ENCODE measurements at regions not wholly inside any gene's neighbourhood (a gene's known extent, or its start where the extent isn't known, plus 50 kb on each side); places are given as distances from the start of the nearest gene placed in this dataset.

DNA sequence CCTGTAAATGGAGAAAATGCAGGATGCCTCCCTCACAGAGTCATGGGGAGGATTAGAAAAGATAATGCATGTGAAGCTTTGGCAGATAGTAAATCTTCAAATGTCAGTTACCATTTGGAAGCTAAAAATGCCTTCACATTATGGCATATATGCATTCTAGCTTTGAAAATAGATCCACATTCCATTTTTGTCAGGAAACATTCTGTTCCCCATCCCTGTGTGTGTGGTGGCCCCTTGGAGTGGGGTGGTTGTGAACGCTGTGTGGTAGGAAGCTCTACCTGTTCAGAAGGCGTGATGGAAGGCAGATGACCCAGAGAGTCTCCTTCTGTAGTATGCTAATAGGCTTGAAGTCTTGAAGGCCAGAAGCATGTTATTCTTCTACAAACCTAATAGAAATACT lies 242.0 kb downstream of the HAPSTR1 start:
- DNase-seq (no peak), ATAC-seq (no peak)
- intact Hi-C loops (cut with micrococcal nuclease) = no loop called here
- no peak overlapping the region for H3K4me3 ChIP-seq (ENCODE audit: low read length)
- Mint-ChIP-seq H3K27ac (no peak overlapping the region), H3K9me3 (no peaks in the 10 kb centered on the region), H3K4me1 (no peaks in the 10 kb centered on the region), H3K27me3 (ENCODE audit: low read depth in 2 of 2) (peaks cover 0 to 20% of the 10 kb centered on the region in 2 donors), H3K36me3 (no peaks in the 10 kb centered on the region), H3K4me3 (no peak overlapping the region)
- H3K27ac ChIP-seq (ENCODE audit: low read length) = no peak overlapping the region
- TF ChIP-seq, protein P1, sequence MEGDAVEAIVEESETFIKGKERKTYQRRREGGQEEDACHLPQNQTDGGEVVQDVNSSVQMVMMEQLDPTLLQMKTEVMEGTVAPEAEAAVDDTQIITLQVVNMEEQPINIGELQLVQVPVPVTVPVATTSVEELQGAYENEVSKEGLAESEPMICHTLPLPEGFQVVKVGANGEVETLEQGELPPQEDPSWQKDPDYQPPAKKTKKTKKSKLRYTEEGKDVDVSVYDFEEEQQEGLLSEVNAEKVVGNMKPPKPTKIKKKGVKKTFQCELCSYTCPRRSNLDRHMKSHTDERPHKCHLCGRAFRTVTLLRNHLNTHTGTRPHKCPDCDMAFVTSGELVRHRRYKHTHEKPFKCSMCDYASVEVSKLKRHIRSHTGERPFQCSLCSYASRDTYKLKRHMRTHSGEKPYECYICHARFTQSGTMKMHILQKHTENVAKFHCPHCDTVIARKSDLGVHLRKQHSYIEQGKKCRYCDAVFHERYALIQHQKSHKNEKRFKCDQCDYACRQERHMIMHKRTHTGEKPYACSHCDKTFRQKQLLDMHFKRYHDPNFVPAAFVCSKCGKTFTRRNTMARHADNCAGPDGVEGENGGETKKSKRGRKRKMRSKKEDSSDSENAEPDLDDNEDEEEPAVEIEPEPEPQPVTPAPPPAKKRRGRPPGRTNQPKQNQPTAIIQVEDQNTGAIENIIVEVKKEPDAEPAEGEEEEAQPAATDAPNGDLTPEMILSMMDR (IDR thresholded peaks at IDR 0.05) = no peak
- WGBS (ENCODE audit: insufficient coverage) = 100% methylated on average over 1 of the region's 2 CpGs
- no peaks in the 10 kb centered on the region for H3K9me3 ChIP-seq (ENCODE audit: control insufficient read depth, insufficient read depth, low read length)
- H3K4me1 ChIP-seq (ENCODE audit: control insufficient read depth, insufficient read depth, low read length) = no peaks in the 10 kb centered on the region
- no peaks in the 10 kb centered on the region for H3K27me3 ChIP-seq (ENCODE audit: control insufficient read depth, insufficient read depth, low read length)
- H3K36me3 ChIP-seq (ENCODE audit: control insufficient read depth, insufficient read depth, low read length) = no peaks in the 10 kb centered on the region

DNA sequence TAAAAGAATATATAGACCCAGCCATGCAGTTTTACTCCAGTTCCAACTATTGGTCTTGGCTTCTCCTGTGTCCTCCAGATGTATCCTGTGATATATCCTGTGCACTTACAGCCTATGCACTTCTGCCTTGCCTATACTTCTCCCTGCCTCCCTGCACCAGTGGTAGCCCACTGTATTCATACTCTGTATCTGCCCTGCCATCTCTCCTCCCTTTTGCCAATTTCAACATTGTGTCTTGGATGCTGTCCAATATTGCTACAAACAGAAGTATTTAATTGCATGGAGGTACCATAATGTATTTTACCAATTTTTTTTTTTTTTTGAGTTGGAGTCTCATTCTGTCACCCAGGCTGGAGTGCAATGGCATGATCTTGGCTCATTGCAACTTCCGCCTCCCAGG lies 242.7 kb downstream of the HAPSTR1 start:
- Mint-ChIP-seq H3K27me3 (ENCODE audit: low read depth in 2 of 2) (peaks cover 0 to 20% of the 10 kb centered on the region in 2 donors), H3K36me3 (no peaks in the 10 kb centered on the region)
- DNase-seq = no peak

DNA sequence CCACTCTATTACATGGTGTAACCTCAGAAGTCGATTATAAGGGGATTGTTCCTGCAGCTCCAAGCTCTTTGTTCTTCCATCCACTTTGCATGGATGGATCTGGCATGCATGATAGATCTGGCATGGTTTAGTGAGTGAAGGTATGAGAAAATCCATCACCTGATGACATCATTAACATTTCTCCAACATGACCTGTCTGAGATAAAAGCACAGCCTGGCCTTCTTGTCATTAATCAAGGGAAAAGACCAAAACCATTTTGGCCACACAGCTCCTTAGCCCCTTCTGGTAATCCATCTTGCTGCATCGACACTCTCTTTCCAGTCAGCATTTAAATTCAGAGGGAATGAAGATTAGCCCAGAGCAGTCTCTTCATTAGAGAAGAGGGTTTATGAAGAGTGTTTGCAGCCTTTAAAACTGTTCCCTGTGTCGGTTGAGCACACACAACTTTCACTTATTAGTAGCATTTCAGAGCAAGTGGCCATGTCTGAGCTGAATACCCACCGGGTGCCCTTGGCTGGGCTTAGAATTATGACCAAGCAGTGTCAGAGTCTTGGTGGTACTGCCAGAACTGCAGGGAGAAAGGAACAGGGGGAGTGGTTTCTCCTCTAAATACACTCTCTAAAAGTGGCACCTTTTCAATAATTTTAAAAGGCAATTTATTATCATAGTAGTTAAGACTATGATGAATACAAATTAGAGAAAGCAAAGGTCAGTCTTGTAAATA lies 246.0 kb downstream of the HAPSTR1 start:
- Mint-ChIP-seq H3K27ac (no peak overlapping the region), H3K36me3 (no peaks in the 10 kb centered on the region), H3K9me3 (no peaks in the 10 kb centered on the region), H3K27me3 (ENCODE audit: low read depth in 2 of 2) (peaks cover 0 to 13% of the 10 kb centered on the region in 2 donors), H3K4me1 (no peaks in the 10 kb centered on the region), H3K4me3 (no peak overlapping the region)
- H3K4me1 ChIP-seq (ENCODE audit: control insufficient read depth, insufficient read depth, low read length) = no peaks in the 10 kb centered on the region
- no peak for ATAC-seq
- intact Hi-C loops (cut with micrococcal nuclease) = no loop called here
- 62% methylated on average over 4 of the region's 4 CpGs for WGBS (ENCODE audit: insufficient coverage)
- no peaks in the 10 kb centered on the region for H3K9me3 ChIP-seq (ENCODE audit: control insufficient read depth, insufficient read depth, low read length)
- TF ChIP-seq, protein P1 (IDR thresholded peaks at IDR 0.05) = no peak
- DNase-seq = no peak
- H3K4me3 ChIP-seq (ENCODE audit: low read length) = no peak overlapping the region
- no peaks in the 10 kb centered on the region for H3K36me3 ChIP-seq (ENCODE audit: control insufficient read depth, insufficient read depth, low read length)
- no peak overlapping the region for H3K27ac ChIP-seq (ENCODE audit: low read length)
- no peaks in the 10 kb centered on the region for H3K27me3 ChIP-seq (ENCODE audit: control insufficient read depth, insufficient read depth, low read length)

More for the DNA sequence above, 242.7 kb downstream of the HAPSTR1 start:
- intact Hi-C loops (cut with micrococcal nuclease) = no loop called here
- Histone ChIP-seq H3K36me3 (ENCODE audit: control insufficient read depth, insufficient read depth, low read length) (no peaks in the 10 kb centered on the region), H3K27me3 (ENCODE audit: control insufficient read depth, insufficient read depth, low read length) (no peaks in the 10 kb centered on the region), H3K9me3 (ENCODE audit: control insufficient read depth, insufficient read depth, low read length) (no peaks in the 10 kb centered on the region), H3K27ac (ENCODE audit: low read length) (no peak overlapping the region), H3K4me1 (ENCODE audit: control insufficient read depth, insufficient read depth, low read length) (no peaks in the 10 kb centered on the region), H3K4me3 (ENCODE audit: low read length) (no peak overlapping the region)
- H3K4me1 Mint-ChIP-seq = no peaks in the 10 kb centered on the region
- ATAC-seq = no peak
- H3K4me3 Mint-ChIP-seq = no peak overlapping the region
- 100% methylated on average over 1 of the region's 1 CpG for WGBS (ENCODE audit: insufficient coverage)
- H3K27ac Mint-ChIP-seq = no peak overlapping the region
- TF ChIP-seq, protein P1 (IDR thresholded peaks at IDR 0.05) = no peak
- H3K9me3 Mint-ChIP-seq = no peaks in the 10 kb centered on the region

DNA sequence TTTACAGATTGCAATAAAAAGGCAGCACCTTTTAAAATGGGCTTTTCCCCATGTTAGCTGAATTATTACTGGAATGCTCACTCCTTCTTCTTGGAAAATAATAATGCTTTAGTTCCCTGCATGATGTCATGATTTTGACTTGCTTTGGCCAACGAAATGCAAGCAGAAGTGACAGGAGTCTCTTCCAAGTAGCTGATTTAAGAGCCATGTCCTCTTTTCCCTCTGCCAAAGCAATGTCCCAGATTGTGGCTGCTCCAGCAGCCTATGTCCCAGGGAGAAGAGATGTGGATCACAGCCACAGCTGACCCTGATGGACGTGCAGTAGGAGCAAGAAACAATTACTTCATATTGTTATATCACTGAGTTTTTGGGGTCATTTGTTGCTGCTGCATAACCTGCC lies 246.6 kb downstream of the HAPSTR1 start:
- Mint-ChIP-seq H3K4me3 (no peak overlapping the region), H3K36me3 (no peaks in the 10 kb centered on the region), H3K27me3 (ENCODE audit: low read depth in 2 of 2) (peaks cover 0 to 13% of the 10 kb centered on the region in 2 donors), H3K4me1 (no peaks in the 10 kb centered on the region), H3K27ac (no peak overlapping the region), H3K9me3 (no peaks in the 10 kb centered on the region)
- Histone ChIP-seq H3K4me3 (ENCODE audit: low read length) (no peak overlapping the region), H3K27me3 (ENCODE audit: control insufficient read depth, insufficient read depth, low read length) (no peaks in the 10 kb centered on the region), H3K36me3 (ENCODE audit: control insufficient read depth, insufficient read depth, low read length) (no peaks in the 10 kb centered on the region), H3K9me3 (ENCODE audit: control insufficient read depth, insufficient read depth, low read length) (no peaks in the 10 kb centered on the region), H3K4me1 (ENCODE audit: control insufficient read depth, insufficient read depth, low read length) (no peaks in the 10 kb centered on the region), H3K27ac (ENCODE audit: low read length) (no peak overlapping the region)
- ATAC-seq = no peak
- TF ChIP-seq, protein P1 (IDR thresholded peaks at IDR 0.05) = no peak
- 43% methylated on average over 2 of the region's 2 CpGs for WGBS (ENCODE audit: insufficient coverage)
- DNase-seq = no peak
- intact Hi-C loops (cut with micrococcal nuclease) = no loop called here
